ENCODE measurements at regions not wholly inside any gene's neighbourhood (a gene's known extent, or its start where the extent isn't known, plus 50 kb on each side); places are given as distances from the start of the nearest gene placed in this dataset.
"Not testable (repeated sequence)": the region's sequence is repeated elsewhere in the genome, so short reads cannot be mapped to it uniquely, and the experiment has no call there.

DNA sequence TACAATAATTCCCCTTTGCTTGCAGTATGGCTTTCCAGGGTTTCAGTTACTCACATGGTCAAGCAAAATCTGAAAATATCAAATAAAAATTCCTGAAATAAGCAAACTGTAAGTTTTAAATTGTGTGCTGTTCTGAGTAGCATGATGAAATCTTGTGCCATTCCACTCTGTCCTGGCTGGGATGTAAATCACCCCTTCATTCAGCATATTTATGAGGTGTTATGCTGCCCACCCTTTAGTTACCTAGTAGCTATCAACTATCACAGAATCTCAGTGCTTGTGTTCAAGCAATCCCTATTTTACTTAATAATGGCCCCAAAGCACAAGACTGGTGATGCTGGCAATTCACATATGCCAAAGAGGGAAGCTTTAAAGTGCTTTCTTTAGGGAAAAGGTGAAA, 867.7 kb upstream of the NRXN1 start:
- no peak overlapping the region for H3K4me3 ChIP-seq
- no peak overlapping the region for H3K27ac ChIP-seq
- TF ChIP-seq, protein P1, sequence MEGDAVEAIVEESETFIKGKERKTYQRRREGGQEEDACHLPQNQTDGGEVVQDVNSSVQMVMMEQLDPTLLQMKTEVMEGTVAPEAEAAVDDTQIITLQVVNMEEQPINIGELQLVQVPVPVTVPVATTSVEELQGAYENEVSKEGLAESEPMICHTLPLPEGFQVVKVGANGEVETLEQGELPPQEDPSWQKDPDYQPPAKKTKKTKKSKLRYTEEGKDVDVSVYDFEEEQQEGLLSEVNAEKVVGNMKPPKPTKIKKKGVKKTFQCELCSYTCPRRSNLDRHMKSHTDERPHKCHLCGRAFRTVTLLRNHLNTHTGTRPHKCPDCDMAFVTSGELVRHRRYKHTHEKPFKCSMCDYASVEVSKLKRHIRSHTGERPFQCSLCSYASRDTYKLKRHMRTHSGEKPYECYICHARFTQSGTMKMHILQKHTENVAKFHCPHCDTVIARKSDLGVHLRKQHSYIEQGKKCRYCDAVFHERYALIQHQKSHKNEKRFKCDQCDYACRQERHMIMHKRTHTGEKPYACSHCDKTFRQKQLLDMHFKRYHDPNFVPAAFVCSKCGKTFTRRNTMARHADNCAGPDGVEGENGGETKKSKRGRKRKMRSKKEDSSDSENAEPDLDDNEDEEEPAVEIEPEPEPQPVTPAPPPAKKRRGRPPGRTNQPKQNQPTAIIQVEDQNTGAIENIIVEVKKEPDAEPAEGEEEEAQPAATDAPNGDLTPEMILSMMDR (IDR thresholded peaks at IDR 0.05), result no peak
- ATAC-seq (ENCODE audit: insufficient number of reproducible peaks, low FRiP score, low read depth) (no peak), DNase-seq (ENCODE audit: low spot score) (no peak)
- H3K27me3 ChIP-seq (replicated peaks; ENCODE audit: insufficient read depth), result no peaks in the 10 kb centered on the region
- H3K4me1 ChIP-seq (ENCODE audit: control insufficient read depth in 1 of 2, low read depth in 2 of 2), result no peaks in the 10 kb centered on the region
- no peaks in the 10 kb centered on the region for H3K36me3 ChIP-seq
- no peaks in the 10 kb centered on the region for H3K9me3 ChIP-seq

DNA sequence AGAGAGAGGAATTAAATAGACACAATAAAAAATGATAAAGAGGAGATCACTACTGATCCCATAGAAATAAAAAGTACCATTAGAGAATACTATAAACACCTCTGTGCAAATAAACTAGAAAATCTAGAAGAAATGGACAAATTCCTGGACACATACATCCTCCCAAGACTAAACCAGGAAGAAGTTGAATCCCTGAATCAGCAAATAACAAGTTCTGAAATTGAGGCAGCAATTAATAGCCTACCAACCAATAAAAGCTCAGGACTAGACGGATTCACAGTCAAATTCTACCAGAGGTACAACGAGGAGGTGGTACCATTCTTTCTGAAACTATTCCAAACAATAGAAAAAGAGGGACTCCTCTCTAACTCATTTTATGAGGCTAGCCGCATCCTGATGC, 862.7 kb upstream of the NRXN1 start:
- H3K9me3 ChIP-seq; H3K4me1 ChIP-seq (ENCODE audit: control insufficient read depth in 1 of 2, low read depth in 2 of 2); H3K36me3 ChIP-seq; DNase-seq (ENCODE audit: low spot score); H3K27me3 ChIP-seq (replicated peaks; ENCODE audit: insufficient read depth); ATAC-seq (ENCODE audit: insufficient number of reproducible peaks, low FRiP score, low read depth); H3K4me3 ChIP-seq; H3K27ac ChIP-seq: not testable (repeated sequence)

DNA sequence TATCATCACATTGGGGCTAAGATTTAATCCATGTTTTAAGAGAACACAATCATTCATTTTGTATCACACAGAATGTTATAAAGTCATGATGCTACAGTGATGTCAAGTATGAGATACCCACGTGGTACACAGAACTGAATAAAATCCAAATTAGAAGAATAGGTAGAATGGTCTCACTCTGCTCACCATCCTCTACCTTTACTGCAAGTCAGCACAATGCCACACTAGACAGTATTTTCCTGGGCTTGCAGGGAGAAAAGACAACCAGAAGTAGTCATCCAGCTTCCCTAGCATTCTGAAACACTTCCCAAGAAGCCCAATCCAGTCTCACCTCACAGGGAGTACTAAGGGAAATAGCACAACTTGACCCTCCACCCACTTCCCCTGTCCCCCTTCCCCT, 856.2 kb upstream of the NRXN1 start:
- H3K36me3 ChIP-seq, result no peaks in the 10 kb centered on the region
- no peaks in the 10 kb centered on the region for H3K27me3 ChIP-seq (replicated peaks; ENCODE audit: insufficient read depth)
- no peak overlapping the region for H3K4me3 ChIP-seq
- no peaks in the 10 kb centered on the region for H3K4me1 ChIP-seq (ENCODE audit: control insufficient read depth in 1 of 2, low read depth in 2 of 2)
- H3K27ac ChIP-seq, result no peak overlapping the region
- ATAC-seq (ENCODE audit: insufficient number of reproducible peaks, low FRiP score, low read depth) (no peak), DNase-seq (ENCODE audit: low spot score) (no peak)
- TF ChIP-seq, protein P1 (IDR thresholded peaks at IDR 0.05), result no peak
- H3K9me3 ChIP-seq, result no peaks in the 10 kb centered on the region

DNA sequence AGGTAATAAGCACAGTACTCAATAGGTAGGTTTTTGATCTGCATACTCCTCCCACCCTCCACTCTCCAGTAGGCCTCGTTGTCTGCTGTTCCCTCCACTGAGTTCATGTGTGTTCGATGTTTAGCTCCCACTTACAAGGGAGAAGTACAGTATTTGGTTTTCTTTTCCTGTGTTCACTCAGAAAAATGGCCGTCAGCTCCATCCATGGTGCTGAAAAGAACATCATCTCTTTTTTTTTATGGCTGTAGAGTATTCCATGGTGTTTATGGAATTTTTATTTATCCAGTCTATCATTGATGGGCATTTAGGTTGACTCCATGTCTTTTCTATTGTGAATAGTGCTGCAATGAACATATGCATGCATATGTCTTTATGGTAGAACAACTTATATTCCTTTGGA, 849.7 kb upstream of the NRXN1 start:
- H3K4me3 ChIP-seq, result no peak overlapping the region
- TF ChIP-seq, protein P1 (IDR thresholded peaks at IDR 0.05), result no peak
- no peaks in the 10 kb centered on the region for H3K4me1 ChIP-seq (ENCODE audit: control insufficient read depth in 1 of 2, low read depth in 2 of 2)
- H3K27me3 ChIP-seq (replicated peaks; ENCODE audit: insufficient read depth), result no peaks in the 10 kb centered on the region
- H3K9me3 ChIP-seq, result peaks cover 8% of the 10 kb centered on the region
- no peak overlapping the region for H3K27ac ChIP-seq
- no peaks in the 10 kb centered on the region for H3K36me3 ChIP-seq
- ATAC-seq (ENCODE audit: insufficient number of reproducible peaks, low FRiP score, low read depth) (no peak), DNase-seq (ENCODE audit: low spot score) (no peak)

DNA sequence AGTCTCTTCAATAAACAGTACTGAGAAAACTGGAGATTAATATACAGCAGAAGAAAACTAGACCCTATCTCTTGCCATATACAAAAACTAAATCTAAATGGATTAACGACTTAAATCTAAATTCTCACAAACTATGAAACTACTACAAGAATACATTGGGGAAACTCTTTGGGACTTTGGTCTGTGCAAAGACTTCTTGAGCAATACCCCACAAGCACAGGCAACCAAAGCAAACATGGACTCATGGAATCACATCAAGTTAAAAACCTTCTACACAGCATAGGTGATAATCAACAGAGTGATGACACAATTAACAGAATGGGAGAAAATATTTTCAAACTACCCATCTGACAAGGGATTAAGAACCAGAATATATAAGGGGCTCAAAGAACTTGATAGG, 848.2 kb upstream of the NRXN1 start:
- H3K36me3 ChIP-seq, result no peaks in the 10 kb centered on the region
- ATAC-seq (ENCODE audit: insufficient number of reproducible peaks, low FRiP score, low read depth) (no peak), DNase-seq (ENCODE audit: low spot score) (no peak)
- no peaks in the 10 kb centered on the region for H3K4me1 ChIP-seq (ENCODE audit: control insufficient read depth in 1 of 2, low read depth in 2 of 2)
- H3K27me3 ChIP-seq (replicated peaks; ENCODE audit: insufficient read depth), result no peaks in the 10 kb centered on the region
- TF ChIP-seq, protein P1 (IDR thresholded peaks at IDR 0.05), result no peak
- H3K9me3 ChIP-seq, result peaks cover 16% of the 10 kb centered on the region
- no peak overlapping the region for H3K4me3 ChIP-seq
- H3K27ac ChIP-seq, result no peak overlapping the region

DNA sequence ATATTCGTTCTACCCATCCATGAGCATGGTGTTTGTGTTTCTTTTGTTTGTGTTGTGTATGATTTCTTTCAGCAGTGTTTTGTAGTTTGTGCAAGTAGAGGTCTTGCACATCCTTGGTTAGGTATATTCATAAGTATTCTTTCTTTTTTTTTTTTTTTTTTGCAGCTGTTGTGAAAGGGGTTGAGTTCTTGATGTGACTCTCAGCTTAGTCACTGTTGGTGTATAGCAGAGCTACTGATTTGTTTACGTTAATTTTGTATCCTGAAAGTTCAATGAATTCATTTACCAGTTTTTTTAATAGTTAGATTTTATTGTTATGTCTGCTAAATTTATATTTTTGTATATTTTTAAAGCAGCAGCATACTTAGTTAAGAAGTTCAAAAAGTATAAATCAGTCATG, 834.4 kb upstream of the NRXN1 start:
- DNase-seq (ENCODE audit: low spot score) (no peak), ATAC-seq (ENCODE audit: insufficient number of reproducible peaks, low FRiP score, low read depth) (no peak)
- H3K9me3 ChIP-seq, result no peaks in the 10 kb centered on the region
- no peaks in the 10 kb centered on the region for H3K36me3 ChIP-seq
- H3K4me3 ChIP-seq, result no peak overlapping the region
- TF ChIP-seq, protein P1 (IDR thresholded peaks at IDR 0.05), result no peak
- H3K4me1 ChIP-seq (ENCODE audit: control insufficient read depth in 1 of 2, low read depth in 2 of 2), result no peaks in the 10 kb centered on the region
- H3K27me3 ChIP-seq (replicated peaks; ENCODE audit: insufficient read depth), result no peaks in the 10 kb centered on the region
- H3K27ac ChIP-seq, result no peak overlapping the region

Data from thoracic aorta (tissue), 2 donors.